AG04450 (cell line): ENCODE measurements at regions not wholly inside any gene's neighbourhood (a gene's known extent, or its start where the extent isn't known, plus 50 kb on each side); places are given as distances from the start of the nearest gene placed in this dataset.

Source experiments
- CTCF ChIA-PET: fragments of 300-600, 350-600 bp; formaldehyde crosslinking; extraction: SDS; loops from one replicate; lab custom pipeline; 2022; ENCODE audit warnings: antibody characterized with exemption, inconsistent platforms; lab: Charles Lee
- POLR2A ChIA-PET: fragments of 350-600 bp; formaldehyde crosslinking; extraction: SDS; loops from one replicate; lab custom pipeline; 2021; ENCODE audit warnings: antibody characterized with exemption, inconsistent platforms; lab: Yijun Ruan, JAX
- DNase-seq: peaks from one replicate; pipeline ENCODE4 v3.0.0-alpha.2; 2011; ENCODE audit warnings: low read depth, low spot score
- H3K27ac ChIP-seq: one replicate; pipeline ENCODE4 v1.5.1; 2012; ENCODE audit warnings: low read depth, low read length, control low read depth
- H3K27me3 ChIP-seq: one replicate; pipeline ENCODE4 v1.6.0; 2012; ENCODE audit warnings: low read length; ENCODE audit not compliant: control insufficient read depth, insufficient read depth
- H3K4me3 ChIP-seq: 2 replicates; pipeline ENCODE4 v1.5.1; 2011; ENCODE audit warnings: mild to moderate bottlenecking, low read depth, low read length, control low read depth
- H3K9me3 ChIP-seq: 2 replicates; pipeline ENCODE4 v1.5.1; 2012; ENCODE audit warnings: low read length; ENCODE audit not compliant: control insufficient read depth, insufficient read depth
- TF ChIP-seq, protein P1 (sequence below): IDR thresholded peaks from 2 replicates; pipeline ENCODE4 v1.5.1; 2011; ENCODE audit warnings: low read depth, low read length, control low read depth, inconsistent platforms

DNA sequence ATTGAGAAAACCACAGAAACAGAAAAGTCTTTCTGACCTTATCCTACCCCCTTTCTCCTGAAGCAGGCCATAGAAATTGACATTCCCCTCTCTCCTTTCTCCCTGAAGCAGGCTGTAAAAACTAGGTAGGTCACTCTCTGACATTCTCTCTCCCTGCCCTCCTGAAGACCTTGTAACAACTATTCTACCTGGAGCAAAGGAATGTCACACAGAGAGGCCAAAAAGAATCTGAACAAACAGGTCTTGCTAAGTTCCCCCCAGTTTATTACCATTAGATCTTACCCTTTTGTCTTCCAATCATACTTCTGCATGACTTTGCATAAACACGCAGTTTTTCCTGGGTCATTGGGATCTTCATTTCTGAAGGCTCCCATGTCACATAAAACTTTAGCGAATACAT, 198.3 kb upstream of the GYPA start:
- TF ChIP-seq, protein P1, sequence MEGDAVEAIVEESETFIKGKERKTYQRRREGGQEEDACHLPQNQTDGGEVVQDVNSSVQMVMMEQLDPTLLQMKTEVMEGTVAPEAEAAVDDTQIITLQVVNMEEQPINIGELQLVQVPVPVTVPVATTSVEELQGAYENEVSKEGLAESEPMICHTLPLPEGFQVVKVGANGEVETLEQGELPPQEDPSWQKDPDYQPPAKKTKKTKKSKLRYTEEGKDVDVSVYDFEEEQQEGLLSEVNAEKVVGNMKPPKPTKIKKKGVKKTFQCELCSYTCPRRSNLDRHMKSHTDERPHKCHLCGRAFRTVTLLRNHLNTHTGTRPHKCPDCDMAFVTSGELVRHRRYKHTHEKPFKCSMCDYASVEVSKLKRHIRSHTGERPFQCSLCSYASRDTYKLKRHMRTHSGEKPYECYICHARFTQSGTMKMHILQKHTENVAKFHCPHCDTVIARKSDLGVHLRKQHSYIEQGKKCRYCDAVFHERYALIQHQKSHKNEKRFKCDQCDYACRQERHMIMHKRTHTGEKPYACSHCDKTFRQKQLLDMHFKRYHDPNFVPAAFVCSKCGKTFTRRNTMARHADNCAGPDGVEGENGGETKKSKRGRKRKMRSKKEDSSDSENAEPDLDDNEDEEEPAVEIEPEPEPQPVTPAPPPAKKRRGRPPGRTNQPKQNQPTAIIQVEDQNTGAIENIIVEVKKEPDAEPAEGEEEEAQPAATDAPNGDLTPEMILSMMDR, result no peak
- no peak for DNase-seq
- Histone ChIP-seq H3K27me3 (no peaks in the 10 kb centered on the region), H3K4me3 (no peak overlapping the region), H3K9me3 (no peaks in the 10 kb centered on the region), H3K27ac (no peak overlapping the region)
- ChIA-PET POLR2A (no interaction called here), CTCF (no interaction called here)

DNA sequence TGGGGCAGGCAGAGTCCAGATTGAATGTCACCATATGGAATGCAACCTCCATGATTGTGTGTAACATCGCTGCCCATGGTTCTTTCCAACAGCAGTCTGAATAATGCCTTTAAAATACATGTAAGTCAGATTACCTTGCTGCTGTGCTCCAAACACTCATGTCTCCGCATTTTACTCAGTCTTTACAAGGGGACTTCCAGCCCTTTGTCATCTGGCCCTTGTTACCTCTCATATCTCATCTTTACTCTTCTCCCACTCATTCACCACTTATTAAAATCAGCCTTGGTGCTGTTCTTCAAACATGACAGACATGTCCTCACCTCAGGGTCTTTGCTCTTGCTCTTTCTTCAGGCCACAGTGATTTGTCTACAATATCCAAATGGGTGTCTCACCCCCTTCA, 200.4 kb upstream of the GYPA start:
- TF ChIP-seq, protein P1, result no peak
- DNase-seq, result no peak
- ChIA-PET POLR2A (no interaction called here), CTCF (no interaction called here)
- H3K27ac ChIP-seq, result no peak overlapping the region
- H3K9me3 ChIP-seq, result no peaks in the 10 kb centered on the region
- no peak overlapping the region for H3K4me3 ChIP-seq
- H3K27me3 ChIP-seq, result no peaks in the 10 kb centered on the region

DNA sequence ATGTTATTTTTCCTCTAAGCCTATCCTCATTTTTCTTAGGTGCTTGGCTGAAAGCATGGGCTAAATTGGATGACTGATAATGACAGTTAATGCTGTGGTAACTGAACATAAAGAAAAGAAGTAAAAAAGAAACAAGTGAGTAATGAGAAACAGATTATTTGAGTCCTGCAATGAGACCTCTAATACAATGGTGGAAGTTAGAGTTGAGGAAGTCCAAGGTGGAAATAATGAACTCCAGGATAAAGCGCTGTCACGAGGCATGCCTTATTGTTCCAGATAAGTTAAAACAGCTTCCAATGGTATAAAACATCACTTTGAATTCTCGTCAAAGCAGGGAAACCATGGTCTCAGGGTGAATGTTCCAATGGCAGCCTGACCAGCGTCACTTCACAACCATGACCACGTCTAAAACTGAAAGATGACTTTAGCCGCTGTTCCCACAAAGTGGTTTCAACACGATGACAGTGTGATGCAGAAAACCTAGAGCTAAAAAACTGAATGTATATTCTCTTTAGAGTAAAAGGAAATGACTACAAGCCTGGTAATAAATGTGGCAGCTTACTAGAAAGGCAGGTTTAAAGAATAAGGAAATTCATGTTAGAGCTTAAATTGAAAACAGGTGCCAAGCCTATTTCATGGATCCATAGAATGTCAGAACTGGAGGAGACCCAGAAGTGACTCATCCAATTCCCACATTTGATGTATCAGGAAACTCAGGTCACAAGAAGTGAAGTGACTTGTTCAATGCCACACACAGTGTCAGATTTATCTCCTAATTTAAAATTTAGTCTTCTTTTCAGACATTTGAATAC, 202.6 kb upstream of the GYPA start:
- Histone ChIP-seq H3K27ac (no peak overlapping the region), H3K9me3 (no peaks in the 10 kb centered on the region), H3K4me3 (no peak overlapping the region), H3K27me3 (no peaks in the 10 kb centered on the region)
- ChIA-PET CTCF (no interaction called here), POLR2A (no interaction called here)
- no peak for DNase-seq
- TF ChIP-seq, protein P1, result no peak

DNA sequence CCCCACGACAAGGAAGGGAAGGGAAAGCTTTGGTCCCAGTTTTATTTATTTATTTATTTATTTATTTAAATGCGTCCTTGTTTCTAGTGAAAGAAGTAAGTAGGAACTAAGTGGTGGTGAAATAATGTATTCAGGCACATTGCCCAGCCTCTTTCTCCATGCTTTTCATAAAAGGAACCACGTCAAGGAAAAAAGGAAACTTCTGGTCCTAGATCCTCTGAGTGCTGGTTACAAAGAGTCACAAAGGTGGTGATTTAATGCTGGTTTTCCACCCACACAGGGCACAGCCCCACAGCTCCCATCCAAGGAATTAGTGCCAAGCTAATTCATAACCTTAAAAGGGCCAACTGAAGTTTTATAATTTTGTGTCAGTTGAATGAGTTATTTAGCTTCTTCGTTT, 206.6 kb upstream of the GYPA start:
- TF ChIP-seq, protein P1, result no peak
- Histone ChIP-seq H3K27ac (no peak overlapping the region), H3K27me3 (peaks cover 2% of the 10 kb centered on the region), H3K4me3 (no peak overlapping the region), H3K9me3 (no peaks in the 10 kb centered on the region)
- POLR2A ChIA-PET, result no interaction called here
- no peak for DNase-seq
- CTCF ChIA-PET, result no interaction called here

DNA sequence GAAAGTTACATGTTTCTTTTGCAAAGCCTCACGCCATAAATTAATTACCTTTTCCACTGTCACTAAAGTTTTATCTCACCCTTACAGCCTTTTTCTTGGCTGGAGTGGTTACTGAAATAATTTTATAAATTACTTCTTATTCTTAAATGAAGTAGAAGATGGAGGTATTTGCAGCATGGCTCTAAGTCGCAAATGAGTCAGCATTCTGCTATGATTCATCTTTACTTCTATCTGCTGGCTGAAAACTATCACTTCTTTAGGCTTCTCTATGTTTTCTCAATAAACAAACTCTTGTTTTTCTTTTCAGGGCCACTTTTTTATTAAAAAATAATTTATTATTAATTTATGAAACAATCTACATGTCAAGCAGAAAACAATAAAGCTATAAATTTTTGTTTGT, 210.2 kb upstream of the GYPA start:
- no peak overlapping the region for H3K27ac ChIP-seq
- H3K4me3 ChIP-seq, result no peak overlapping the region
- no peaks in the 10 kb centered on the region for H3K9me3 ChIP-seq
- peaks cover 8% of the 10 kb centered on the region for H3K27me3 ChIP-seq
- ChIA-PET POLR2A (no interaction called here), CTCF (no interaction called here)
- DNase-seq, result no peak
- TF ChIP-seq, protein P1, result no peak
